Kidney glomerular epithelial cell (primary cell): ENCODE measurements at regions not wholly inside any gene's neighbourhood (a gene's known extent, or its start where the extent isn't known, plus 50 kb on each side); places are given as distances from the start of the nearest gene placed in this dataset.

Experiments used
- DNase-seq: peaks from one replicate; lab custom pipeline; 2025; lab: John Stamatoyannopoulos, UW

DNA sequence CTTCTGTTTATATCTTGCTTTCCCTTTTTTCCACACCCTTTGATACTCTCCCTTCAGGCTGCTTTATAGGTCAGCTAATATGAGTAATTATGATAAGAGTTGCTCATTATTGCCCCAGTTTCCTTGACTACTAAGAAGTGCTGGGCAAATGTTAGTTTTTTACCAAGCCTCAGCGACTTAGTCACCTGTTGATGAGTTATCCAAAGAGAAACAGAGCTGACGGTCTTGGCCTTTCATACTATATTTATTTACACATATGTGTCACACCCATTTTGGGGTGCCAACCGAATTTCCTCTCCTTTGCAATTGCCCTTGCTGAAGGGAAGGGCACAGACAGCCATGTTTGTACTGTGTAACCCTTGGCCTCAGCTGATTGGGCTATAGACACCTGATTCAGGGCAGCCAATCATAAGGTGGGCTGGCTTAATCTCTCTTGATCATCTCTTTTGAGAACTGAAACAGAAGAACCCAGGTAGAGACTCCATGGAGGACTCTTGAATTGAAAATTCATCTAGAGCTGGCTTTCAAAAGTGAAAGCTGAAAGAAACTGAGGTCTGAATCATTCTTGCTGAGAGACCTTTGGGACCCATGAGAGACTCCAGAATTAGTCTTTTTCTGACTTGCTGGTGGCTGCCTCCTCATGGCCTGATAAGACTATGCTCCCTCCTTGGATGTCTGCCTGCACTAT, 111.7 kb upstream of the RPS6KA3 start:
- DNase-seq, result peak; percentile 68

DNA sequence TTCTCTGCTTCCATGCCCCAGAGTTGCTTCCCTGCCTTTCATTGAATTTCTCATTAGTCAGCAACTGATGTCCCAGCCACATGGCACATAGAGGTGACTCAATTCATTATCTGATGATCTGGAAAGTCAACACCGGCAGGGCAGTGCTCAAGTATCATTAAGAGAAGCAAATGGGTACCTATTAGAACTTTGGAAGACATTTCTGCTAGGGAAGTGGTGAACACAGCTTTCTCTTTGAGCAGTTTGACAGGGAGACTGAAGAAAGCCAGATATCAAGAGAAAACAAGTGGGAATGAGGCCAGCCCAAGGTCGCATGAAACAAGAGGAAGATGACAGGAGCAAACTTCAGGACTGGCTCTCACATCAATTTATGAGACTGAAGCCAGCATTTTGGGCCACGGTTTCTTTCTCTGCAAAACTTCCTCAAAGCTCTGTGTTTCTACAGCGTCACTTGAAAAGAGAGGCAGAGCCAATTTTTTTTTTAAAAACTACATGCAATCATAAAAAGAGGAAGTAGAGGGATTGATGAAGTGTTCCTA, 108.3 kb upstream of the RPS6KA3 start:
- peak; percentile 4 for DNase-seq

DNA sequence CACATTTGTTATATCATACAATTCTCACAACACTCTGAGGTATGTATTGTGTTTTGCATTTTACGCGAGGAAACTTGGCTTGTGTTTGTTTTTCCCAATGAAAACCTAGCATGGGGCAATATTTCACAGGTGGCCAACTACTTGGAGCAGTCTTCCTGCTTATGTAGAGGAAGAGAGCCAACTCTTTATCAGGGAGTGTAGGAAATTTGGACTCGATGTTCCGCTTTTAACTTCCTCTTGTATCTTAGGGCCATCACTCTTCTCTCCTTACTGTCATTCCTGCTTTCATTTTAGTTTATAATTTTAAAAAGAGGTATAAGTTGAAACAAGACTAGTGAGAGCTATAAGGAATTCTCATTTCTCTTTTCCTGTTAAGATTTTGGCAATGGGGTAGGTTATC, 107.7 kb upstream of the RPS6KA3 start:
- no peak for DNase-seq

DNA sequence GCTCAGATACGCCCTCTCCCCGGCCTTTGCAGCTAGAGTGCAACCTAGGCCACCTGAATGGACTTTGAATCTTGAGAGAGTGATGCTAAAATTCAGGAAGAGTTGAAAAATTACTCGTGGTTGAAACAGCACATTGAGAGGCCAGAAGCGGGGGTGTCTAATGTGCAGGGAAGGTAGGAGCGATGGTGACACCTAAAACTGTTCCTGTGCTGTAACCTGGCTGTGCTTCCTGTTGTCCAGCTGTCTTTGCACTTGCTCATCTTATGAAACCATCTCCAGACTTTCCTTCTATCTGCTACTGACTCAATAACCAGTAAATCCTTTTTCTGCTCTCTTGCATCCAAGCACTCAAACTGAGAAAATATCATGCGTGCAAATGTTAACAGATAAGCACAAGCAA, 106.4 kb upstream of the RPS6KA3 start:
- DNase-seq, result no peak

DNA sequence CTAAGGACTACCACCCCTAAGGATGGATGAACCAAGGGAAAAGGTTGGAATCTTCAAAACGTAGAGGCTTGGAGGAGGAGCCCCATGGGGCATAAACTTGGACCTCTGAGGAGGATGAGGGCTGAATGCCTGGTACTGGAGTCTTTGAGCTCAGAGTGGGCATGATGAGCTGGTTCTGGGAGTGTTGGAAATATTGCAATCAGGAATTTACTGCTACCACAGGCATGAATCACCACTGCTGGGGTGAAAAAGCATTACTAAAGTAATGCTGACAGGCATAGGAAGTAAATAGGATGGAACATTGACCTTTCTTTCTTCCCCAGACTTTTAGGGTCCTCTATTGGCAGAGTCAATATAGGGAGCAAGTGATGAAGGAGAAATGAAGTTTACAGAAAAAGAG, 105.8 kb upstream of the RPS6KA3 start:
- DNase-seq, result peak; percentile 46

DNA sequence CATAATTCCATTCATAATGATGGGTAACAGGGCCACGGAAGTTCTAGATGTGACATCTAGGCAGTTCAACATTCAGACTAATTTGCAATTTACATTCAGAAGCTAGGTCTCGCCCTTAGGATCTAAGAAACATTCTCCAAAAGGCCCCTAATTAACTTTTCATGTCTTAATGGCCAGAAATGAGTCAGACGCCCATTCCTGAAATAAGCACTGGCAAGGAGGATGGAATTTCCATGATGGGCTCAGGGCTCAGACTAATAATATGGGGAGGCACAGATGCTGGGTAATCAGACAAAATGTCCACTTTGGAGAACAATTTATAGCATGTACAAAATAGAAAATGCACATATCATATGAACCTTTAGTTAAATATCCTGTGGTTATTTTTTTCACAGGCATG, 102.8 kb upstream of the RPS6KA3 start:
- DNase-seq, result no peak

DNA sequence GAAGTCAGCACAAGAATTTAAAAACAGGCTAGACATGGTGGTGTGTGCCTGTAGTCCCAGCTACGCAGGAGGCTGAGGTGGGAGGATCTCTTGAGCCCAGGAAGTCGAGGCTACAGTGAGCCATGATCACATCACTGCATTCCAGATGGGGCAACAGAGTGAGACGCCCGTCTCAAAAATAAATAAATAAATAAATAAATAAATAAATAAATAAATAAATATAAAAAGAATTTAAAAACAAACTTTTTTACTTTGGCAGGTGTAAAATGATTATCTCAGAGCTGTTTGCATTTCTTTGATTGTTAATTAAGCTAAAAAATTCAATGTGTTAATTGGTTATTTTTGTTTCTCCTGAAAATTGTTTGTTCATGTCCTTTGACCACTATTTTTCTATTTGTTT, 97.5 kb upstream of the RPS6KA3 start:
- DNase-seq, result no peak

DNA sequence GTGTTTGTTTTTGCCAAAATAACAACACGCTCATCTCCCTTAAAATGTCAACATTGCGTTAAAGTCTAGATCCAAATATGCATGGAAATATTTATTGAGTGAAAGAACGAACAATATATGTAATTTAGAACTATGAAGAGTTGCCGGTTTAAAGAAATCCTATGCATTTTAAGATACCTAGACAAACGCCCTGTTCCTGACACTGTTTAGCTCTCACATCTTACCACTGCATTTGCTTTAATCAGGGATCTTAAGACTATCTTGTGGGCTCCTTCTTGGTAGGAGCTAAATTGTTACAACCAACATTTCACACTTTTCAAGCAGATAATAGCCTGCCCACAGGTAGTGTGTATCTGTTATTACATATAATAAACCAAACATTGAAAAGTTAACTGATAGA, 96.6 kb upstream of the RPS6KA3 start:
- DNase-seq, result no peak

DNA sequence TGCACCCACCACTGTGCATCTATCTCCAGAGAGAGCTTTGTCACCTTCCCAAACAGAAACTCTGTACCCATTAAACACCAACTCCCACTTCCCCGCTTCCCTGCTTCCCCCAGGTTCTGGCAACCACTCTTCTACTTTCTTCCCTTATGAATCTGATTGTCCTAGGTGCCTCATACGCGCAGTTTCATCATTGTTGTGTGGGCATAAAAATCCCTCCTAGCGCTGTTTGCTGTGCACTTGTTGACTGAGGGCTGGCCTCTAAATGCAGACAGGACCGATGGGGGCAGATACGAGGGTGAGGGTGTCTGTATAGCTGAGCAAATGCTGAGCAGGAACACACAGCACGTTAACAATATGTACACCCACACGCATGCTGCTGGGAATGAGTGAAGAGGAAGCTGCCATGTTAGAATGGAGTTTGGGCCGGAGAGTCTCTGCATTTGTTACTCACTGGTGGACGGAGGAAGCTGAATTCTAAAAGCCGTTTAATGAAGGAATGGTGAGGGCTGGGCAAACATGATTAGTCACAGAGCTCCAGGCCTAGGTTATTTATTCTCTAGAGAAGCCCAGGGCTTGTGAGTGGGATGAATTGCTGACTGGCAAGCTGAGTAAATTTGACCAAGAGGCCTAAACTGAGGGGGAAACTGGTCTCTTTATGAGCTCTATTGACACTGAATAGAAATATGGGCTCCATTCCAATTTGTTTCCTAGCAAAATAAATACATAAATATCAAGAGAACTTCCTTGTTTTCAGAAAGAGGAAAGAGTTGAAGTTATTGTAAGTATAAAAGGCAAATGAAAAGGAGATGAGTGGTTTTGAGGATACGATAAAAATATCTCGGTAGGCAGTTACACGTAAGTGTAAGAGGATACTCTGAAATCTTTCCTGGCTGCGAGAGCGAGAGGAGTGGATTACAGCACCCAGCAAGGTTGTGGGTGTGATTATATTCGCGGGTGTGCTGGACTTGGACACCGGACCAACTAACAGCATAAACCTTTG, 95.9 kb upstream of the RPS6KA3 start:
- peak; percentile 71 for DNase-seq

DNA sequence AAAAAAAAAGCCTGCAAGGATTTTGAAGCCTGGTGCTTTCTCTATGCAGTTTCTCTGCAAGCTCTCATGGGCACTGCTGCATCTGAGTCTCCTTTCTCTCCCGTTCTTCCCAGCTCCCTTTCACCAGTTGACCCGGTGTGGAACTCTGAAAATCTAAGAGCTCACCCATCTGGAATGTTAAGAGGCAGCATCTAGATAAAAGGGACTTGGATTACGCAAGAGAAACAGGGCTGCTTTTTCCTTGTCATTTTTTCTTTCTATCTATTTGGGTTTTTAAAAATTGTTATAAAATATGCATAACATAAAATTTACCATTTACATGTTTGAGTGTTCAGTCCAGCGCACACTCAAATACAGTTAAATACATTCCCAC, 95.2 kb upstream of the RPS6KA3 start:
- DNase-seq, result peak; percentile 49

DNA sequence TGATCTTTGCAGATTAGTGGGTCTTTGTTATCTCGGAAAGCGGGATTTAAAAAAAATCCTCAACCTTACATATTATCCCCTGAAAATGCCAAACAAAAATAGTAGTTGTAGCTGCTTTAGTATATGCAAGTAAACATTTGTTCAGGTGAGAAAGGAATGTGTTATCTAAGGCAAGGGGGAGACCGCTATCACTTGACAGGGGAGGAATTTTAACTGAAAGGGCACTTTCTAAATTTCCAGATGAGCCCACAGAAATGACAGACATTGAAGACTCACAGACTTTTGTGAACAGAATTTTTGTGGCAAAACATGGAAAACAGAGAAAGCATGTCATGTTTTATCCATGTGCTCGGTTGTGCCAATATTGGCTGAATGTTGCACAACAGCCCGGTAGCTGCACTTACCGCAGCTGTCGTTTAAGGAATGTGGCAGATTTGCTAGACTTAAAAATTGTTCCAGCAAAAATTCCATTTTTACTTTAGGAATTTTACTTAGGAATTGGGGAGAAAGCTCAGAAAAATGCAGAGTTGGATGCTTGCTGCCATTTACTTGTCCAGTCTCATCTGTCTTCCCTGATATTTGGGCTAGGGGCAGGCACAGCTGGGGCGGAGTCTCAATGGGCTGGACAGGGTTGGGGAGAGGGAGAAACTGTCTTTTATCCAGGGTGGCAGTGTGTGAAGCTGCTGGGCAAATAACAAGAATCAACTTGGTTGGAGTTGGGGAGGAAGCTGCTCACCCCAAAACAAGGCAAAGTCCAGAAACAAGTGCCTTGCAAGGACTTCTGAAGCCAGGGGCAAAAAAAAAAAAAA, 94.6 kb upstream of the RPS6KA3 start:
- DNase-seq, result no peak

DNA sequence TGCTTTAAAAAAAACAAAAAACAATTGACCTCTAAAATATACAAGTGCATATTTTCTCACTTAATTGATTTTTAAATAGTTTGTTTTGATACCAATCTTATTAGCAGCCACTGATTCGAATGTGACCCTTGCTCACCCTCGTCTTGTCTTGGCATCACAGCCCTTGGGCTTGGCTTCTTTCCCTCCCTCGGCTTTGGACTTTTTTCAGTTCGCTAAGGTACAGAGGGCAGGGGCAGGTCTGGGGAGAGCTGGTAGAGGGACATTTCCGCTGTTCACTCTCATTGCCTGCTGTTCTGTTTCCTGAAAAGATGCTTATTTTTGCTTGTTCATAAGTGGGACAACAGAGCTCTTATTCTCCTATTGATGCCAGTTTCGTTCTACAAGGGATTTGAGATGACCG, 88.5 kb upstream of the RPS6KA3 start:
- no peak for DNase-seq

DNA sequence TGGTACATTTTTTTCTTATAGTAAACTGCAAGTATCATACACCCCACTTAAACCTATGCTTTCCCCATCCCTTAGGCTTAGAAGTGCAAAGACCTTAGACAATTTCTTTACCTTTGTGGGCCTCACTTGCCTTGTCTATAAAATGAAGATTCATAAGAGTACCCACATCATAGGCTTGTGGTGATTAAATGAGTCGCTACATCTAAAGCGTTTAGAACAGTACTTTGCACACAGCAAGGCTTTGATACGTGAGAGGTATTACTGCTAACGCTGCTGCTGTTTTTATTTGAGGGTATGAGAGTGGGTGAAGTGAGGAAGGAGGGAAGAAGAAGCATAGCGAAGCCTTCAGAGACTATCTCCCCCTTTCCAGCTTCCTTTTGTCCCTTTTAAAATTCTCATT, 87.8 kb upstream of the RPS6KA3 start:
- DNase-seq, result no peak

DNA sequence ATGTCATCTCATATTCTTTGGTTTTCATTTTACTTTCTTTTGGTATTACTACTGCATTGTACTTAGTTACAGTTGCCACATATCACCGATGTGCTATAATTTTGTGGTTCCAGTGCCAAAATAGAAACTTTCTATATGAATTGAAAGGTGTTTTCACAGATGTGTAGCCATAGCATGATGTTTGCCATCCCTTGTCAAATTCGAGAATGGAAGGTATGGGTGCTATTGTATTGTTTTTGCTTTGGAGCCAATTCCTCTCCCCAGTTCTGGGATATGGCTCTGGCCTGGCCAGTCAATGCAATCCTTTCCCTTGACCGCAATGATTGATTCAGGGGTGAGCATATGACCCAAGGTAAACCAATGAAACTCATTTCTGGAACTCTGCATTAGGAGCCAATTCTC, 86.2 kb upstream of the RPS6KA3 start:
- no peak for DNase-seq

DNA sequence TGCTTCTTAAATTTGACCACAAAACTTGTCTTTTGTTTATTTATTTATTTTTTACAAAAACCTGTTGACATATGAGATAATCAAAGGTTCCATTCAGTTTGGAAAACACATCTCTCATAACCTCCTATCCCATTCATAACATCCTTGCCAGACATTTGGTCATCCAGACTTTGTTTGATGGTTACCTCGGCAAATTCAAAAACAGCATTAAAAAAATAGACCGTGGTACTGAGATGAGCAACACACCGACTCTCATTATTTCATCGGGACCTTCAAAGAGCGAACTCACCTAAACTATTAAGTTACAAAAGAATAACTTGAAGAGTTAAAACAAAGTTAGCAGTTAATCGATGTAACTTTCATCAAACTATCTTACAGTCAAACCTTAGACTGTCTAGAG, 85.8 kb upstream of the RPS6KA3 start:
- DNase-seq, result no peak

DNA sequence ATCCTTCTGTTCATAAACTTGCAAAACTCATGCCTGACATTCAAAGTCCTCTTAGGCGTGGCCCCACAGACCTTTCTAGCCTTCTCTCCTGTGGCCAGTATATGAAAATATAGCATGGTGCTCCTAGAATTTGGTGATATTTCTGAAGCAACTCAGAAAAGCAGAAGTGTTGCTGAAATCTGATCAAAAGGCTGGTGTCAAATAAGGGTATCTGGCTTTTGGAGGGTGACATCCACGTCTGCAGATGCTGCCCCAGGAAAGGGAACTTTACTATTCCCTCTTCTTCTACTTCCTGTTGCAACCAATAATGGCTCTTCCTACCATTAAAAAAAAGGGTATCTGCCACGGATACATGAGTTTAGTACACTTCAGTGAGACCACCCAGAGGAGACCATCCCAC, 83.9 kb upstream of the RPS6KA3 start:
- no peak for DNase-seq

DNA sequence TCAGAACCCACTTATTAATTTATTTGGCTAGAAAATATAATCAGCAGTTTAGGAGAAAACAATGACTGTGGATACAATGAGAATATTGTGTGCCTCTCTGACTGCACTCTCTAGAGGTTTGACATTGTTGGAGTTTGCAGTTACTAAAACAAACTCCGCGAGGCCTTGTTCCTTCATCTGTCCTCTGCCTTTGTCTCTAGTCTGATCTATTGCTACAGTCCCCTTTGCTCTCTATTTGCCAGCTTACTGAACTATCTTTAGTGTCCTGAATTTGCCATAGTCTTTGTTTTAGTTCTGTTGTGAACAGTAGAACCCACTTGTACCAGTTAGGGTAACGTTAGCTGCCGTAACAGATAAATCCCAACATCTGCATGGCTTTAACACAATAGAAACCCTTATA, 81.4 kb upstream of the RPS6KA3 start:
- DNase-seq, result no peak

DNA sequence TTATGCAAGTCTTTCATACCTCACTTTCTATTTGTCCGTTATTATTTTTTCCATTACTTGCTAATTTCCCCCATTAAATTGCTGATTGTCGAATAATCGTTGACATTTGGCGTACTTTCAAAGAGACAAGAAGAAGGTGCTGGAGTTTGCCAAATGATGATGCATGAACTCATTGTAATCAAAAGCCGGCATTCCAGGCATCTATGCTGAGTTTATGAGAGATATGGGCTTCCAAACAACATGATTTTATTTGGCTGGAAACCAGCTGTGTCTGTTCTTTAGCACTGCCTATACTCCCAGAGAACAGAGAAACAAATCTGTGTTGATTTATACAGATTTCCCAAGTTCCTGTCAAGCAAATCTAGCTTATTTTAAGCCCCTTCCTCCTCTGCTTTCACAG, 80.8 kb upstream of the RPS6KA3 start:
- DNase-seq, result no peak

DNA sequence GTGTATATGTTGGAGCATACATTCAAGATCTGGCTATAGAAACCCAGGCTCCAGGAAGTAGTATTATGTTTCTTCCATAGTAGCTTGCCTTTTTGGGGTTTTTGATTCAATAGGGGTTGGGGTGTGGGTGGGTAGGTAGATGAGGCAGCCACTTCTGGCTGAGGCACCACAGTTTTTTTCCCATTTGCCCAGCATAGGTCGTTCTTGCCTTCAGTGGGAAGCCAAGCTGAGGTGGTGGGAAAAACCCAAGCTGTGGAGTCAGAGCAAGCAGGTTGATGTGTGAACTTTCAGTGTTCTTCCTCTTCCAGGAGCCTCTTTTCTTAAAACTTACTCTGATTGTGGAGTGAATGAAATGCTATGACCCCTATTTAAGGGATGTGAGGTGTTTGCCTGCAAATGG, 67.0 kb upstream of the RPS6KA3 start:
- DNase-seq, result no peak

DNA sequence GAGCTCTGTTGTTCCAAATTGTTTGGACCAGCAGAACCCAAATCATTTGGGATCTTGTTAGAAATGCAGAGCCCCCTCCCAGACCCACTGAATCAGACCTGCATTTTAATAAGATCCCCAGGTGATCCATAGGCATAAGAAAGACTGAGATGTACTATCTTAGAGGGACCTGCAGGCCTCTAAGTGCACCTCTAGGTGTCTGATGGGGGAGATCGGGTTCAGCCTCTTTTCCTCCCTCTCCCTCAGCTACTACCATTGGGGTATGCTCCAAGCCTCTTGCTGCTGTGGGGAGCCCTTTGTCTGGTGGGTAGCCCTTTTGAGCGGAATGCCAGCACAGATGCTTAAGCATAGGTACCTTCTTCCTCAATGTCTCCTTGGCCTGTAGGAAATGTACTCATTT, 63.8 kb upstream of the RPS6KA3 start:
- DNase-seq, result no peak

DNA sequence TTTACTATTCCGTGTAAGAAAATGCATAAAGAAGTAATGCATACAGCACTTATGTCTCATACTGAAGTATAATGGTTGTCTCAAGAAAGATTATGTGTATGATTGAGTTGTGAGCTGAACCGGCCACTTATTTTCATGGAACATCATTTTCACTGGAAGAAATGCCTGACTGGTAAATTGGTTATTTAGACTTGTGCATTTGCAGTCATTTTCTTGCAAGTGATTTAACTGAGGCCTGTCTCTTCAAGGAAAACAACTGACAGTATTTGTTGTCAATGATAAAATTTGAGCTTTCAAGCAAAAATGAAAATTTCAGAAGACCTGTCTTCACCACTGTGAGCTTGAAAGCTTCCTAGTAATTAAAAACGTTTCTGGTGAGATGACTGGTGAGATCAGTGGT, 62.7 kb upstream of the RPS6KA3 start:
- no peak for DNase-seq

DNA sequence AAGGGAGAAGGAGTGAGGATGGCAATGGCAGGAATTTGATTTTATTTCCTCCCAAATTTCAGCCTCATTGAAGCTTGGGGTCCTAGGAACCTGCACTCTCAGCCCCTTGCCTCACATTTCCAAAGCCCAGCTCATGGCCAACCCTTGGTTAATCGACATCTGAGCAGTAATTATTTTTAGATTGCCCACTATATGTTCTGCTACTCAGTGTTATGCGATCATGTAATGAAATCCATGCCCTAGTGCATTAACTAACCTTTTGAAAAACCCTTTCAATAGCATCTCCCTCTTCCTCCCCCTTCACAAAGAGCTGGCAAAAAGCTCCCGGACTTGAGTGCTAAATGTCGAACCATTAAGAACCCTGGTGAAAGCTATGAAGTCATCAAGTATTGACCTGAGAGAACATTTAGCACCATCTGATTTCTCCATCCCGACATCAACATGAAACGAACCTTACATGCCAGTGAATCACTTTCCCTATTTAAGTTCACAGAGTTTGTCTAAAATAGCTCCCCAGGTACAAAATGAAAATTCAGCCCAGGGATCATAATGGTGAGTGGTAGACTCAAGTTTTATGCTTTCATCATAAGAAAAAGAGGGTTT, 59.2 kb upstream of the RPS6KA3 start:
- DNase-seq, result no peak
